ENCODE measurements at regions not wholly inside any gene's neighbourhood (a gene's known extent, or its start where the extent isn't known, plus 50 kb on each side); places are given as distances from the start of the nearest gene placed in this dataset.

DNA sequence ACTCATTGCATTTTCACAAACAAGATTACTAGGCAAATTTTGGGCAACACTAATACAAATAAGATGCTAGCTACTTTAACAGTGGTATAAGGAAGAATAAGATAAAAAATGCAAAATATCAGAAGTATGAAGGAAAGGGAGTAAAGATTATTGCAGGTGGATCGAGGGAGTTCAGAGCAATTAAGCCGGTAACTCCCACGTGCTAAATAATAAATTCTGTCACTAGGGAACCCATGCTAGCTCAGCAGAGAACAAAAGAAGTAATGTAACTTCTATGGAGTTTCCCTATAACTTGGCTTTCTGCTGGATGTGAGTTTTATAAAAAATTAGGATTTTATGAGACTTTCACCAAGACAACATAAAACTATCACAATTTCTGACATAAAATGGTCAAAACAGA is 470.5 kb upstream of the RGS18 start:
- TF ChIP-seq, protein P1, sequence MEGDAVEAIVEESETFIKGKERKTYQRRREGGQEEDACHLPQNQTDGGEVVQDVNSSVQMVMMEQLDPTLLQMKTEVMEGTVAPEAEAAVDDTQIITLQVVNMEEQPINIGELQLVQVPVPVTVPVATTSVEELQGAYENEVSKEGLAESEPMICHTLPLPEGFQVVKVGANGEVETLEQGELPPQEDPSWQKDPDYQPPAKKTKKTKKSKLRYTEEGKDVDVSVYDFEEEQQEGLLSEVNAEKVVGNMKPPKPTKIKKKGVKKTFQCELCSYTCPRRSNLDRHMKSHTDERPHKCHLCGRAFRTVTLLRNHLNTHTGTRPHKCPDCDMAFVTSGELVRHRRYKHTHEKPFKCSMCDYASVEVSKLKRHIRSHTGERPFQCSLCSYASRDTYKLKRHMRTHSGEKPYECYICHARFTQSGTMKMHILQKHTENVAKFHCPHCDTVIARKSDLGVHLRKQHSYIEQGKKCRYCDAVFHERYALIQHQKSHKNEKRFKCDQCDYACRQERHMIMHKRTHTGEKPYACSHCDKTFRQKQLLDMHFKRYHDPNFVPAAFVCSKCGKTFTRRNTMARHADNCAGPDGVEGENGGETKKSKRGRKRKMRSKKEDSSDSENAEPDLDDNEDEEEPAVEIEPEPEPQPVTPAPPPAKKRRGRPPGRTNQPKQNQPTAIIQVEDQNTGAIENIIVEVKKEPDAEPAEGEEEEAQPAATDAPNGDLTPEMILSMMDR (IDR thresholded peaks at IDR 0.05; ENCODE audit: borderline replicate concordance, control extremely low read depth, extremely low read depth, insufficient read depth, missing control alignments), result no peak
- DNase-seq (ENCODE audit: low spot score), result no peak
- in situ Hi-C loops (cut with MboI; ENCODE audit: low sequenced_read_pairs, unreplicated experiment), result no loop called here

DNA sequence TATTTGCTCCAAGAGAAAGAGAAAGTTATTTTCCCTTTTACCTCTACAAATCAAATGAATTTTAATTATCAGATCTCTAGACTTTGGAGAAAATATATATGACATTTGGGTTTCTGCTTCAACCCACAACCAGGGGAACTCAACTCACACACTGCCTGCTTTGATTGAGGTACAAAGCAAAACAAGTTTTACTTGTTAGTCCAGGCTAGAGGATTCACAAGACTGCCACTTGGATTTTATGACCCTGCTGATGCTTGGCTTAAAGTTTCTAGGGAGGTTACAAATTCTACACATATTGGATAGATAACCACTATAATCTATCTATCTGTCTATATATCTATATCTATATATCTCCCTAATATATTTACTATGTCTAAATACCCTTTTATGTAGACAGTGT is 467.3 kb upstream of the RGS18 start:
- TF ChIP-seq, protein P1 (IDR thresholded peaks at IDR 0.05; ENCODE audit: borderline replicate concordance, control extremely low read depth, extremely low read depth, insufficient read depth, missing control alignments), result no peak
- in situ Hi-C loops (cut with MboI; ENCODE audit: low sequenced_read_pairs, unreplicated experiment), result no loop called here
- no peak for DNase-seq (ENCODE audit: low spot score)

DNA sequence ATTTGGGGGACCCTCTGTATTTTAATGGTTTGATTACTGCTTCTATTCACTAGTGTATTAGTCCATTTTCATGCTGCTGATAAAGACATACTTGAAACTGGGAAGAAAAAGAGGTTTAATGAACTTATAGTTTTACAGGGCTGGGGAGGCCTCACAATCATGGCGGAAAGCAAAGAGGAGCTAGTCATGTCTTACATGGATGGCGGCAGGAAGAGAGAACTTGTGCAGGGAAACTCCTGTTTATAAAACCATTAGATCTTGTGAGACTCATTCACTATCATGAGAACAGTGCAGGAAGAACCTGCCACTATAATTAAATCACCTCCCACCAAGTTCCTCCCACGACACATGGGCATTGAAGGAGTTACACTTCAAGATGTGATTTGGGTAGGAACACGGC is 464.5 kb upstream of the RGS18 start:
- in situ Hi-C loops (cut with MboI; ENCODE audit: low sequenced_read_pairs, unreplicated experiment), result no loop called here
- TF ChIP-seq, protein P1 (IDR thresholded peaks at IDR 0.05; ENCODE audit: borderline replicate concordance, control extremely low read depth, extremely low read depth, insufficient read depth, missing control alignments), result no peak
- DNase-seq (ENCODE audit: low spot score), result no peak

DNA sequence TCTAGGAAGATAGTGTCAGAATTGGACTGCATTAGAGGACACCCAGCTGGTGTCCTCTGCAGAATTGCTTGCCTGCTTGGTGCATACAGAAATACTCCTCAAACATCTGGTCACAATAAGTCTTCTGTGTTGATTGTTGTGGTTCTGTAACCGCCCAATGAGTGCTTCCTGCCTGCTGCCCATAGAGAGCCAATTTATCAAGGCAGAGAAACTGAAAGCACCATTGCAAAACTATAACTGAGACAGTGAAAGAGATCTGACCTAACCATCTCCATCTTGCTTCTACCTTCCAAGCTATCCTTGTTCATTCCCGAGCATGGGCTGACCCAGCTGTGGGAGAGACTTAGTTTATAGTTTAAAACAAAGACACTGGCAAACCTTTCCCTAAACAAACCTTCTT is 462.4 kb upstream of the RGS18 start:
- TF ChIP-seq, protein P1 (IDR thresholded peaks at IDR 0.05; ENCODE audit: borderline replicate concordance, control extremely low read depth, extremely low read depth, insufficient read depth, missing control alignments), result no peak
- DNase-seq (ENCODE audit: low spot score), result no peak
- in situ Hi-C loops (cut with MboI; ENCODE audit: low sequenced_read_pairs, unreplicated experiment), result no loop called here

DNA sequence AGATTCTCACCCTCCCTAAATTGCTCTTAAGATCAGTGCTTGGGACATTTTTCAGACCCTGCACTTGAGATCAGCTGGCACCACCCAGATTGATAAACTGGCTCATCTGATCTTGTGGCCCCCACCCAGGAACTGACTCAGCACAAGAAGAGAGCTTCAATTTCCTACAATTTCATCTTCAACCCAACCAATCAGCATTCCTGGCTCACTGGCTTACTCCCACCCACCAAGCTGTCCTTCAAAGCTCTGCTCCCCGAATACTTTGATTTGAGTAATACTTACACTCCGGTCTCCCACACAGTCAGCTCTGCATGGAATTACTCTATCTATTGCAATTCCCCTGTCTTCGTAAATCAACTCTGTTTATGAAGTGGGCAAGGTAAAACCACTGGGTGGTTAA is 461.9 kb upstream of the RGS18 start:
- DNase-seq (ENCODE audit: low spot score), result no peak
- TF ChIP-seq, protein P1 (IDR thresholded peaks at IDR 0.05; ENCODE audit: borderline replicate concordance, control extremely low read depth, extremely low read depth, insufficient read depth, missing control alignments), result no peak
- in situ Hi-C loops (cut with MboI; ENCODE audit: low sequenced_read_pairs, unreplicated experiment), result no loop called here

DNA sequence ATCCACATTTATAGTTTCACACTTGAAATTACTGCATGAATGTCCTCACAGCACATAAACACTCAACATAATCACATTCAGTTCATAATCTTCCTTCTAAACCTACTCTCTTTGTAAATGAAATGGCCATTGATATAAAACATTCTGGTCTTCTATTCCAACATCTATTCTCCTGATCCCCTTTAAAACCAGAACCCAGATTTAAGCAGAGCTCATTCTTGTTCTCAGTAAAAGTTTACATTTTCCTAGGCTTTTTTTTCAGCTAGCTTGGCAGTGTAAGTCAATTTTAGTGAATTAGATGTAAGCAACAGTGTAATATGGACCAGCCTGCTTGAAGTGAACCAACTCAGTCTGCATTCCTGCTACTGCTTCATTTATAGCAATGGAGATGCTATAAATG is 460.7 kb upstream of the RGS18 start:
- TF ChIP-seq, protein P1 (IDR thresholded peaks at IDR 0.05; ENCODE audit: borderline replicate concordance, control extremely low read depth, extremely low read depth, insufficient read depth, missing control alignments), result no peak
- DNase-seq (ENCODE audit: low spot score), result no peak
- in situ Hi-C loops (cut with MboI; ENCODE audit: low sequenced_read_pairs, unreplicated experiment), result no loop called here

DNA sequence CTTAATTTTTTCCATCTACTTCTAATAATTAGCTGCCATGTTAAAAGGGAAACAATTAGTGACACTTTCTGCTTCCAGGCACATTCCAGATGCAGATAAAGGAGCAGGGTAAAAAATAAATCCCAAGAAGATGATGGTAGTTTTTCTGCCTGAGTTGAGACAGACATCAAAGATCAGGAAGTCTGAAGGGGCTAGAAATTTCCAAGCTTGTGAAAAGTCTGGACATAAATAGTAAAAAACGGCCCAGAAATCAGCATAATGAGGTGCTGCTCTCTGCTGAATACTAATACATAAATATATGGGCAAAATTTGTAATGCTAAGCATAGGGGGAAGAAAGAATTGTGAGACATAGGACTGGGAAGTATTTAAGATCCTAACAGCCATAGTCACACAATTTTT is 460.0 kb upstream of the RGS18 start:
- in situ Hi-C loops (cut with MboI; ENCODE audit: low sequenced_read_pairs, unreplicated experiment), result no loop called here
- DNase-seq (ENCODE audit: low spot score), result no peak
- TF ChIP-seq, protein P1 (IDR thresholded peaks at IDR 0.05; ENCODE audit: borderline replicate concordance, control extremely low read depth, extremely low read depth, insufficient read depth, missing control alignments), result no peak

Measured in GM13976 (cell line).